ENCODE measurements at regions not wholly inside any gene's neighbourhood (a gene's known extent, or its start where the extent isn't known, plus 50 kb on each side); places are given as distances from the start of the nearest gene placed in this dataset.
"Not testable (repeated sequence)": the region's sequence is repeated elsewhere in the genome, so short reads cannot be mapped to it uniquely, and the experiment has no call there.

- Mint-ChIP-seq H3K36me3 (ENCODE audit: insufficient read depth) (no peaks in the 10 kb centered on the region), H3K27ac (ENCODE audit: low read depth) (no peak overlapping the region), H3K4me1 (no peaks in the 10 kb centered on the region), H3K9me3 (peaks cover 4% of the 10 kb centered on the region), H3K4me3 (no peak overlapping the region), H3K27me3 (peaks cover 5% of the 10 kb centered on the region)
- DNase-seq (ENCODE audit: low spot score in 2 of 2): no peak
- no peak for ATAC-seq (replicated peaks; ENCODE audit: extremely low read depth, poor library complexity, severe bottlenecking)
Measured at GRCh38 chr5:158039911-158040347, 181.0 kb upstream of the CLINT1 start.

GRCh38 chr5:158039441-158039840 lies 180.5 kb upstream of the CLINT1 start:
- Mint-ChIP-seq H3K36me3 (ENCODE audit: insufficient read depth) (no peaks in the 10 kb centered on the region), H3K4me1 (no peaks in the 10 kb centered on the region), H3K27me3 (peaks cover 10% of the 10 kb centered on the region), H3K27ac (ENCODE audit: low read depth) (no peak overlapping the region), H3K4me3 (no peak overlapping the region), H3K9me3 (peaks cover 8% of the 10 kb centered on the region)
- ATAC-seq (replicated peaks; ENCODE audit: extremely low read depth, poor library complexity, severe bottlenecking) (no peak), DNase-seq (ENCODE audit: low spot score in 2 of 2) (no peak)

- peaks cover 29% of the 10 kb centered on the region for H3K27me3 Mint-ChIP-seq
- H3K36me3 Mint-ChIP-seq (ENCODE audit: insufficient read depth); H3K4me1 Mint-ChIP-seq: not testable (repeated sequence)
Measured at GRCh38 chr5:158036983-158037595, 178.1 kb upstream of the CLINT1 start.

GRCh38 chr5:158034586-158034985 lies 175.6 kb upstream of the CLINT1 start:
- H3K4me3 Mint-ChIP-seq; ATAC-seq (replicated peaks; ENCODE audit: extremely low read depth, poor library complexity, severe bottlenecking); H3K27ac Mint-ChIP-seq (ENCODE audit: low read depth); DNase-seq (ENCODE audit: low spot score in 2 of 2); H3K4me1 Mint-ChIP-seq; H3K36me3 Mint-ChIP-seq (ENCODE audit: insufficient read depth): not testable (repeated sequence)
- Mint-ChIP-seq H3K9me3 (peaks cover 11% of the 10 kb centered on the region), H3K27me3 (peaks cover 54% of the 10 kb centered on the region)

More at GRCh38 chr5:158036983-158037595, 178.1 kb upstream of the CLINT1 start:
- not testable (repeated sequence) for ATAC-seq (replicated peaks; ENCODE audit: extremely low read depth, poor library complexity, severe bottlenecking); DNase-seq (ENCODE audit: low spot score in 2 of 2); H3K4me3 Mint-ChIP-seq; H3K27ac Mint-ChIP-seq (ENCODE audit: low read depth)
- peaks cover 11% of the 10 kb centered on the region for H3K9me3 Mint-ChIP-seq

- Mint-ChIP-seq H3K4me3 (no peak overlapping the region), H3K9me3 (peaks cover 11% of the 10 kb centered on the region), H3K27me3 (peaks cover 59% of the 10 kb centered on the region), H3K27ac (ENCODE audit: low read depth) (no peak overlapping the region), H3K4me1 (no peaks in the 10 kb centered on the region), H3K36me3 (ENCODE audit: insufficient read depth) (no peaks in the 10 kb centered on the region)
- ATAC-seq (replicated peaks; ENCODE audit: extremely low read depth, poor library complexity, severe bottlenecking): no peak
- DNase-seq (ENCODE audit: low spot score in 2 of 2): no peak
Measured at GRCh38 chr5:158033724-158034123, 174.8 kb upstream of the CLINT1 start.

GRCh38 chr5:158033076-158033475 lies 174.1 kb upstream of the CLINT1 start:
- H3K27ac Mint-ChIP-seq (ENCODE audit: low read depth): no peak overlapping the region
- DNase-seq (ENCODE audit: low spot score in 2 of 2): no peak
- no peak overlapping the region for H3K4me3 Mint-ChIP-seq
- no peaks in the 10 kb centered on the region for H3K4me1 Mint-ChIP-seq
- H3K36me3 Mint-ChIP-seq (ENCODE audit: insufficient read depth): no peaks in the 10 kb centered on the region
- no peak for ATAC-seq (replicated peaks; ENCODE audit: extremely low read depth, poor library complexity, severe bottlenecking)
- H3K9me3 Mint-ChIP-seq: peaks cover 11% of the 10 kb centered on the region
- peaks cover 59% of the 10 kb centered on the region for H3K27me3 Mint-ChIP-seq

GRCh38 chr5:158032246-158032645 lies 173.3 kb upstream of the CLINT1 start:
- H3K4me3 Mint-ChIP-seq: no peak overlapping the region
- peaks cover 59% of the 10 kb centered on the region for H3K27me3 Mint-ChIP-seq
- DNase-seq (ENCODE audit: low spot score in 2 of 2): no peak
- no peak for ATAC-seq (replicated peaks; ENCODE audit: extremely low read depth, poor library complexity, severe bottlenecking)
- no peaks in the 10 kb centered on the region for H3K4me1 Mint-ChIP-seq
- no peak overlapping the region for H3K27ac Mint-ChIP-seq (ENCODE audit: low read depth)
- no peaks in the 10 kb centered on the region for H3K36me3 Mint-ChIP-seq (ENCODE audit: insufficient read depth)
- H3K9me3 Mint-ChIP-seq: peaks cover 11% of the 10 kb centered on the region

- ATAC-seq (replicated peaks; ENCODE audit: extremely low read depth, poor library complexity, severe bottlenecking): no peak
- Mint-ChIP-seq H3K4me1 (no peaks in the 10 kb centered on the region), H3K4me3 (no peak overlapping the region), H3K27ac (ENCODE audit: low read depth) (no peak overlapping the region), H3K27me3 (peaks cover 69% of the 10 kb centered on the region), H3K36me3 (ENCODE audit: insufficient read depth) (peaks cover 2% of the 10 kb centered on the region), H3K9me3 (no peaks in the 10 kb centered on the region)
- DNase-seq (ENCODE audit: low spot score in 2 of 2): no peak
Measured at GRCh38 chr5:158027806-158028775, 169.1 kb upstream of the CLINT1 start.

GRCh38 chr5:158026304-158027031 lies 167.5 kb upstream of the CLINT1 start:
- H3K27me3 Mint-ChIP-seq: peaks cover 69% of the 10 kb centered on the region
- ATAC-seq (replicated peaks; ENCODE audit: extremely low read depth, poor library complexity, severe bottlenecking) (no peak), DNase-seq (ENCODE audit: low spot score in 2 of 2) (no peak)

GRCh38 chr5:158023266-158023665 lies 164.3 kb upstream of the CLINT1 start:
- no peak overlapping the region for H3K27ac Mint-ChIP-seq (ENCODE audit: low read depth)
- no peaks in the 10 kb centered on the region for H3K4me1 Mint-ChIP-seq
- ATAC-seq (replicated peaks; ENCODE audit: extremely low read depth, poor library complexity, severe bottlenecking) (no peak), DNase-seq (ENCODE audit: low spot score in 2 of 2) (no peak)
- peaks cover 48% of the 10 kb centered on the region for H3K27me3 Mint-ChIP-seq
- H3K36me3 Mint-ChIP-seq (ENCODE audit: insufficient read depth): peaks cover 2% of the 10 kb centered on the region
- no peaks in the 10 kb centered on the region for H3K9me3 Mint-ChIP-seq
- H3K4me3 Mint-ChIP-seq: no peak overlapping the region

More at GRCh38 chr5:158026304-158027031, 167.5 kb upstream of the CLINT1 start:
- Mint-ChIP-seq H3K36me3 (ENCODE audit: insufficient read depth) (peaks cover 2% of the 10 kb centered on the region), H3K27ac (ENCODE audit: low read depth) (no peak overlapping the region), H3K9me3 (no peaks in the 10 kb centered on the region), H3K4me1 (no peaks in the 10 kb centered on the region), H3K4me3 (no peak overlapping the region)

GRCh38 chr5:158022837-158023236 lies 163.9 kb upstream of the CLINT1 start:
- H3K27ac Mint-ChIP-seq (ENCODE audit: low read depth): no peak overlapping the region
- H3K4me1 Mint-ChIP-seq: no peaks in the 10 kb centered on the region
- no peak overlapping the region for H3K4me3 Mint-ChIP-seq
- H3K9me3 Mint-ChIP-seq: no peaks in the 10 kb centered on the region
- H3K36me3 Mint-ChIP-seq (ENCODE audit: insufficient read depth): peaks cover 2% of the 10 kb centered on the region
- no peak for DNase-seq (ENCODE audit: low spot score in 2 of 2)
- no peak for ATAC-seq (replicated peaks; ENCODE audit: extremely low read depth, poor library complexity, severe bottlenecking)
- H3K27me3 Mint-ChIP-seq: peaks cover 52% of the 10 kb centered on the region

- H3K27me3 Mint-ChIP-seq: peaks cover 56% of the 10 kb centered on the region
- H3K4me3 Mint-ChIP-seq: no peak overlapping the region
- H3K9me3 Mint-ChIP-seq: no peaks in the 10 kb centered on the region
- no peaks in the 10 kb centered on the region for H3K4me1 Mint-ChIP-seq
- no peak overlapping the region for H3K27ac Mint-ChIP-seq (ENCODE audit: low read depth)
- H3K36me3 Mint-ChIP-seq (ENCODE audit: insufficient read depth): peaks cover 2% of the 10 kb centered on the region
- no peak for DNase-seq (ENCODE audit: low spot score in 2 of 2)
- ATAC-seq (replicated peaks; ENCODE audit: extremely low read depth, poor library complexity, severe bottlenecking): no peak
Measured at GRCh38 chr5:158022393-158022792, 163.4 kb upstream of the CLINT1 start.

Measured in central memory CD8-positive, alpha-beta T cell (primary cell).